ENCODE measurements at regions not wholly inside any gene's neighbourhood (a gene's known extent, or its start where the extent isn't known, plus 50 kb on each side); places are given as distances from the start of the nearest gene placed in this dataset.

- TF ChIP-seq TAF1 (IDR thresholded peaks at IDR 0.05; ENCODE audit: low read depth, low read length) (no peak), POLR2A (IDR thresholded peaks at IDR 0.05; ENCODE audit: low read depth, low read length) (no peak), POLR2AphosphoS5 (IDR thresholded peaks at IDR 0.05; ENCODE audit: low read depth, low read length) (no peak), SPI1 (IDR thresholded peaks at IDR 0.05; ENCODE audit: low read depth, low read length) (no peak), POU2F2 (IDR thresholded peaks at IDR 0.05; ENCODE audit: low read depth, low read length) (no peak), PAX5 (IDR thresholded peaks at IDR 0.05; ENCODE audit: insufficient read depth, low read length, severe bottlenecking) (no peak)
Measured at GRCh38 chr13:104447348-104447747, 1381.1 kb upstream of the SLC10A2 start.

Data from GM12891 (cell line).